HG03139 (cell line): ENCODE measurements at regions not wholly inside any gene's neighbourhood (a gene's known extent, or its start where the extent isn't known, plus 50 kb on each side); places are given as distances from the start of the nearest gene placed in this dataset.
A peak's percentile ranks its signal among the peaks of the same experiment; 100 is the strongest.

ENCODE experiments used
- ATAC-seq: cut with Tn5 transposase; IDR thresholded peaks from one replicate; pipeline ENCODE4 v1.9.1; 2021; ENCODE audit not compliant: unreplicated experiment

DNA sequence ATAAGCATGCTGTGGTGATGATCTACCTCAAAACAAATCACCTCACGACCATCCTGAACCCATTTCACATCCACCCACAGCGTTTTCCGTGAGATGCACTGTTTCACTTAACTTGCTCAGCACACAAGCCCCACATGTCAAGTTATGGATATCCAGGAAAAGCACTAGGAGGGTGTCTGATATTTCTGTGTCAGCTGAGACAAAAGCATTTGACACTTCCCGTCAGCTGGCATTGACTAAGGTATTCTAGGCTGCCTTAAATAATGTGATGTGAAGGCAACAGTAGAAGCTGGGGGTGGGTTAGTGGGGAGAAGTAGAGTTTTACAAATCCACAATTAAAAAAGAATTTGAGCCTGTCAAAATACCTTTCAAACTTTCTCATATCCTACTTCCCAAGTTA is 68.7 kb upstream of the MDFIC start:
- ATAC-seq: no peak

DNA sequence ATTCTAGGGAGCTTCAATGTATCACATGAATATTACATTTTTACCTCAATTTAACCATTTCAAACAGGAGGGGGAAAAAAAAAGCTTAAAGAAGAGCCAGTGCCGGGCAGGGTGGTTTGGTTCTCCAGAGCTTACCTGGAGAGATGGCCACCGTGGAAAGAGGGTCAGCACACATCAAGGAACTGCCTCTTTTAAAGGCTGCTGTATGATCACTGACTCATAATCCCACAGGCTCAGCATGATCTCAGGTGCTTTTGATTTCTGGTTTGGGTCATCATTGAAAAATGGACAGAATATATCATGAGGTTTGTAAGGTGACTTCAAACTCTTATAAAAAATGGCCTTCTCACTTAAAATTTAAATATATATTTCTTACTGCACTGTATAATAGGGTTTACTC is 67.5 kb upstream of the MDFIC start:
- ATAC-seq: no peak

DNA sequence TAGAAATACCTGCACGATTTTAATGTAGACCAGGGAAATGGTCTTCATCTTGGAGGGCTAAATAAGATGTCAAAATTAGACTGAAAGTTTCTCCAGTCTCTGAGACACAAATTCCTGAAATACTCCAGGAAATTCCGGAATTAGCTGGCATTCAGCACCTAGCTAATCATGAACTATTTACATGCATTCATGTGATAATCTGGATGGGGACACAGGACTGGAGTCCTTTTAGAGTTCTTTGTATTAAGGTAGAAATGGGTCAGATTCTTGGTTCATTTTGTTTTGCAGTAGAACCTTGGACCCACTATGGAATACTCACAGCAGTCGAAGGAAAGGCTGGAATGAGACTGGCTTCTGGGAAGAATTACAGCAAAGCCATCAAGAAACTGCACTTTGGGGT is 65.3 kb upstream of the MDFIC start:
- no peak for ATAC-seq

DNA sequence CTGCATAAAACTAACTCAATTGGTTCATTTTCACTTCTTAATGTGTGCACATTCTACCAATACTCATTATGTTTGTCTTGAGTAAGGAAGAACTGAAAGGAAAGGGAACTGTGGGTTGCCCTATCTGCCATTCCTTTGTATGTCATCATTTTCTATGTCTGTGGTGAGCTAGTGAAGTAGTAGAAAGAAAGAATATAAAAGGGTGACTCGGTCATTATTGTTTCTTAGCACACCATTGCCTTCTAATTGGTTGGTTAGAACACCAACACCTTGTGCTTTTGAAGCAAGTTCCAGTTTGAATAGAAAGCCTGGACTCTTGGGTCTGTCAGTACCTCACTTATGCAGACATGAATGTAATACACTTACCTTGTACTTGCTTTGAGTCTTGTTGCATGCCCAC is 64.3 kb upstream of the MDFIC start:
- ATAC-seq: no peak

DNA sequence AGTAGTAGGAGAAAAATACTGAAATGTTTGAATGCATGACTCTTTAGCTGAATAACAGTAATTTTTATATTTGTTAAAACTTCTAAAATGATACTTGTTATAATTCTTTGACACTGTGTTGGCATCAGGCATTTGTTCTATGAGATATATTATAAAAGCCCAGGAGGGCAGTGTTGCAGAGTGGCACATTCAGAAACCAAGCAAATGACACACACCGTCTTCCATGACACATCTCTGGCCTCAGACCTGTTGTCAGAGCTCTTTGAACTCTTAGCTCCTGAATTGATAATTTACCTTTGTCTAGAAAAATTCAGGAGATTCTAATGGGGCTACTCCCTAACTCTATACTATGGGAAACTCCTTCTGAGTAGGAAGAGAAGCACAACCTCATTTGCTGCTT is 62.4 kb upstream of the MDFIC start:
- ATAC-seq: no peak

DNA sequence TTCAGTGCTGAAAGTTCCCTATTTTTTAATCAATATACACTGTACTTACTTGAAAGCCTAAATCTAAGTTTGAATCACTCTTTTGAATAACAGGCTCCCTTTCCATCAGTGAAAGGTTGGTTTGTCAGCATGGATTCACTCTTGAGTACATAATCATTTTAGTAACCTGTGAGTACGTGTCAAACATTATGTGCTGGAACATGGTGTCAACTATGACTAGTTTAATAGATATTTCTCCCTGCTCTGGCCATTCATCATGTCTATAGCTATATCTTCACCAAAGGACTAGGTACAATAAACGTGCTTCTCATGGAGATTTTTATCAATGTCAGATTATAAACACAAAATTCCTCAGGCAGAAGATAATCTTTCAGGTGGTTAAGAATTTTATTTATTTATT is 61.7 kb upstream of the MDFIC start:
- ATAC-seq: no peak

DNA sequence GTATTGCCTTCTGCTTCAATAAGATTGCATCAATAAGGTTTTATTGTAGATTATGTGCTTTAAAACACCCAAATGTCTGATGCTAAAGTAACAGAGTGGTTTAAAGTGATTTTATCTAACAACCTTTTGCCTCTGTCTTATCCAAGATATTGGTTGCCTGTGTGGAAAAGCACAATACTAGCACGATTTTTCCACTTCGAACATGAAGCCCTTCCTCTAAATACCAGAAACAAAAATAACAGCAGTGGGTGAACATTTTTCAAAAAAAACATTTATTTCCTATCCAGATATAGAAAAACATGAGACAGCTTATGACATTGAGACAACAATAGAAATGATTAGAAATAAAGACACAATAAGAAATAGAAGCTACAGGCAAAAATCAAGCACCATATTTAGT is 59.5 kb upstream of the MDFIC start:
- ATAC-seq: no peak

DNA sequence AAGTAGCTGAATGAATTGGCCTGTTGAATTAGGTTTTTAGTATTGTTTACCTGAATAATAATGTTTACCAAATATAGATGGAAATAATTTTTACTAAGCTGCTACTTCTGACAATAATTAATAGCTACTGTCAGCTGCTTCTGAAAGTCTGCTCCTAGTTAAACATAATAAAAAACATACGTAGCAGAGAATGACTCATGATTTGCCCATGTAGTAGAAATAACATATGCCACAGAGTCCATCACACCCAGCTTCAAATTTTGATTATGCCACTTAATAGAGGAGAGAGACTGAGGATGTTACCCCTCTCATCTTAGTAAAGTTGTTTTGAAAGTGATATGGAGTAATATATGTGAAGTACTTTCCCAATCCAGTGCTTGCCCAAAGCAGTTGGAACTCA is 57.6 kb upstream of the MDFIC start:
- ATAC-seq: no peak

DNA sequence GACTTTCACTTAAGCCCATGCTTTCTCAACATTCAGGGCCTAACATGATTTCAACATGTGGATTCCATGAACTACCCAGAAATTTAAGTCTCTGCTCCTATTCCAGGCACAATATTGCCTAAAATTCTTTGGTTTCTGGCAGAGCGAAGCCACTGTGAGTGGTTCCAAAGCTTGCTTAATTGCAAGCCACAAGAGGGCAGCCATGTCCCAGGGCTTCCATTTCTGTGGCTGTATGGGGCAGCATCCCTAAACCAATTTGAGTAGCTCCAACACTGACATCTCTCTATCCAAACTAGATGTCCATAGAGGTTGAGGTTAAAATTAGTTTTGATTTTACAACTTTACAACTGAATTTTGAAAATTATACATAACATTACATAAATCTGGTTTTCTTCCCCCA is 56.3 kb upstream of the MDFIC start:
- peak; percentile 78 for ATAC-seq
